ENCODE measurements at regions not wholly inside any gene's neighbourhood (a gene's known extent, or its start where the extent isn't known, plus 50 kb on each side); places are given as distances from the start of the nearest gene placed in this dataset.
"Not testable (repeated sequence)": the region's sequence is repeated elsewhere in the genome, so short reads cannot be mapped to it uniquely, and the experiment has no call there.

DNA sequence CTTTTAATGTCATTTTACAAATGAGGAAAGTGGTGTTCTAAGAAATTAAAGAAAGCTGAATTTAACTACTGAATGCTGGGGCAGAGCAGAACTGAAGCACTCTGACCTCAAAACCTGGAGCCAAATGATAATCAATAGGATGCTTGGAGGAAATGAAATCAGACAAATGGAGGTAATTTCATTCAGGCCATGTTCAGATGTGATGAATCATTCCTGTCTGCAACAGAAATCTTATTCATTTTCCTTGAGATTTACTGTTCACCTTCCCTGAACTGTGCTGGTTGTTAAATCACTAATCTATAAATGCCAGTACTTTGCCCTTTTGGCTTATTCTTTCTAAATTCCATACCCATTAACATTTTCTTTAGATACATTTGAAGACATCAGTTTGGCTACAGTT lies 85.6 kb upstream of the SNX7 start:
- no peaks in the 10 kb centered on the region for H3K27me3 Mint-ChIP-seq
- no peaks in the 10 kb centered on the region for H3K36me3 Mint-ChIP-seq
- H3K9me3 Mint-ChIP-seq = peaks cover 2 to 9% (median 3%) of the 10 kb centered on the region in 3 donors
- H3K27ac Mint-ChIP-seq = no peak overlapping the region
- no peak overlapping the region for H3K4me3 Mint-ChIP-seq
- no peaks in the 10 kb centered on the region for H3K4me1 Mint-ChIP-seq

DNA sequence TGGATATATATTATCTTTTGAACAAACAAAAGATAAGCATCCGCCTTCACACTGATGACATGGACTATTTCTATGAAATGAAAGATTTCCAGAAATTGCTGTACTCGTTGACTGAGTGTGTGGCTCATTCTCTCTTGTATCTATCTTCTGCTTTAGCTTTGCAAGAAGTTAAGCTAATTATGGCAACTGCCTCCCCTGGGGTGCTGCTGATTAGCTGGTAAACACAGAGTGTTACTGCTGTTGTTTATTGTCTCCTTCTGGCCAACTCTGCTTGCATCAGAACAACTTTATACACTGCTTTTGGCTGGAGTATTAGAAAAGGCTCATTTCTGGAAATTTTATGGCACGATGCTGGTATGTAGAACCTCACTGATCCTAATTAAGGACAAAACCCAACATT lies 95.6 kb upstream of the SNX7 start:
- Mint-ChIP-seq H3K36me3 (peaks cover 3% of the 10 kb centered on the region), H3K27ac (no peak overlapping the region), H3K9me3 (peaks cover 1 to 15% (median 10%) of the 10 kb centered on the region in 3 donors), H3K4me3 (no peak overlapping the region), H3K27me3 (no peaks in the 10 kb centered on the region), H3K4me1 (no peaks in the 10 kb centered on the region)

DNA sequence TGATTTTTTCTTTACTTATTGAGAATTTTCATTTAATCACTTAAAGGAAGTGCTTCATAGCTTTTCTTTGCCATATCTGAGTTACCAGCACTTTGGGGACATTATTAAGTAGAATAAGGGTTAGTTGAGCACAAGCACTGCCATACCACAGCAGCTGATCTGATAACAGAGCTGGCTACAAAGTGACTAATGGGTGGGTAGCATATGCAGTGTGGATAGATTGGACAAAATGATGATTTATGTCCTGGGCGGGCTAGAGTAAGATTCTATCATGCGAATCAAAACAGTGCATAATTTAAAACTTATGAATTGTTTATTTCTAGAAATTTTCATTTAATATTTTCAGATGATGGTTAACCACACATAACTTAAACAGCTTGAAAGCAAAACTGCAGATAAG lies 102.2 kb upstream of the SNX7 start:
- Mint-ChIP-seq H3K36me3 (peaks cover 4% of the 10 kb centered on the region), H3K4me3 (no peak overlapping the region), H3K27ac (no peak overlapping the region), H3K9me3 (peaks cover 2 to 15% (median 12%) of the 10 kb centered on the region in 3 donors), H3K27me3 (no peaks in the 10 kb centered on the region), H3K4me1 (peaks cover 0 to 3% (median 0%) of the 10 kb centered on the region in 3 donors)

DNA sequence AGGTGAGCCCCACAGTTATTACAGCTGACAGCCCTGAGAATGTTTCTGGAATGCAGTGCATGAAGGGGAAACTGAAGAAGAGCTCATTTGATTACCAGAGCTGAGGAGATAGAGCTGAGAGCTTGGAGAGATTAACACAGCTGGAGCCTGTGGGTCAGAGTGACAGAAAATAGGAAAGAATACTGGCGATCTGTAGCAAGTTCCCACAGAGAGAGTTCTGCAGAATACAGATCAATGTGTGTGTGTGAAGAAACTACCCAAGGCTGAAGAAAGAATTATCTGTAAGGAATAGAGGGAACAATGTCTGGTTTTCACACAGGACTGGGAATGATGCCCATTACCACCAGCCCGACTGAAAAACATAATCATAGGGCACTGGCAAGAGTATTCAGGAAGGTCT lies 103.6 kb upstream of the SNX7 start:
- Mint-ChIP-seq H3K27ac (peak overlapping the region in 1 of 3 donors; percentile 47), H3K27me3 (no peaks in the 10 kb centered on the region)

DNA sequence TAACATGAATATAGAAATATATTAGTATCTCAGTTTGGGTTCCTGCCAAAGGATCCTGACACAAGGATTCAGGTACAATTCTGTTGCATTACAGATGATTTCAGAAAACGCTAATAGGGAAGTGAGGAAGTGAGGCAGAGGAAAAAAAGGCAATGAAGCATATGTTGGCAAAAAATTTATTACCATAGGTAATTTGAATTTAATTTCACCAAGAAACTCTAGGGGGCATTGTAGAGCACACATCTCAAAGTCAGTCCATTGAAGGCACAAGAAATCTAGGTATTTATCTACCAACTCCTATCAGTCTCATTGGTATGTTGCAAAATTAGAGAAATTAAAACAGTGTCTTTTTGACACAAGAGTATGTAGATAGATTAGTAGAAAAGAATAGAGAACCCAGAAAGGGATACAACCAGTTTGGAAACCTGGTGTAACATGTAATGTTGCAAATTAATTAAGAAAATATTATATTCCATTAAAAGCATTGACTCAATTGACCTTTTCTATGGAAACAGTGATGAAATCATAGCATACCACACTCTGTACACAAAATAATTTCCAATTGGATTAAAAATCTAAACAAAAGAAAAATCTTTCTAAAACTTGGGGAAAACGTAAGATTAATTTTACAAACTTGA lies 104.9 kb upstream of the SNX7 start:
- H3K4me3 Mint-ChIP-seq = no peak overlapping the region
- H3K36me3 Mint-ChIP-seq = peaks cover 1% of the 10 kb centered on the region
- H3K9me3 Mint-ChIP-seq = peaks cover 2 to 4% (median 3%) of the 10 kb centered on the region in 3 donors
- no peak overlapping the region for H3K27ac Mint-ChIP-seq
- H3K27me3 Mint-ChIP-seq = no peaks in the 10 kb centered on the region
- H3K4me1 Mint-ChIP-seq = peaks cover 0 to 3% (median 0%) of the 10 kb centered on the region in 3 donors

More for the DNA sequence above, 103.6 kb upstream of the SNX7 start:
- Mint-ChIP-seq H3K9me3 (peaks cover 2 to 9% (median 8%) of the 10 kb centered on the region in 3 donors), H3K4me1 (peaks cover 0 to 3% (median 0%) of the 10 kb centered on the region in 3 donors), H3K4me3 (no peak overlapping the region), H3K36me3 (peaks cover 1% of the 10 kb centered on the region)

DNA sequence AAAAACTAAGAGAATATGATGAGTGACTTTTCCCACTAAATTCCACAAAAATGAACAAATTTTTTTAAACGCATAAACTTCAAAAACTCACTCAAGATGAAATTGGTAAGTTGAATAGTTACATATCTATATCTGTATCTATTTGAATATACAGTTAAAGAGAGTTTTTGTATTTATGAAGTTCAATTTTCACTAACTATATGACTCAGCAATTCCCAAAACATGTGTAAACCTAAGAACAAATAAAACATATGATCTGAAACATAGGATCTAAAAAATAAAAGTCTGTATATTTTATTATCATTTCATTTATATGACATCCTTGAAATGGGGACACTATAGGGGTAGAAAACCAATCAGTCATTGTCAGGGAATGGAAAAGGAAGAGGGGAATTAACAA lies 105.7 kb upstream of the SNX7 start:
- H3K4me1 Mint-ChIP-seq = peaks cover 0 to 3% (median 0%) of the 10 kb centered on the region in 3 donors
- peaks cover 1% of the 10 kb centered on the region for H3K36me3 Mint-ChIP-seq
- H3K9me3 Mint-ChIP-seq = peaks cover 2 to 7% (median 4%) of the 10 kb centered on the region in 3 donors
- no peak overlapping the region for H3K4me3 Mint-ChIP-seq
- no peaks in the 10 kb centered on the region for H3K27me3 Mint-ChIP-seq
- H3K27ac Mint-ChIP-seq = no peak overlapping the region

DNA sequence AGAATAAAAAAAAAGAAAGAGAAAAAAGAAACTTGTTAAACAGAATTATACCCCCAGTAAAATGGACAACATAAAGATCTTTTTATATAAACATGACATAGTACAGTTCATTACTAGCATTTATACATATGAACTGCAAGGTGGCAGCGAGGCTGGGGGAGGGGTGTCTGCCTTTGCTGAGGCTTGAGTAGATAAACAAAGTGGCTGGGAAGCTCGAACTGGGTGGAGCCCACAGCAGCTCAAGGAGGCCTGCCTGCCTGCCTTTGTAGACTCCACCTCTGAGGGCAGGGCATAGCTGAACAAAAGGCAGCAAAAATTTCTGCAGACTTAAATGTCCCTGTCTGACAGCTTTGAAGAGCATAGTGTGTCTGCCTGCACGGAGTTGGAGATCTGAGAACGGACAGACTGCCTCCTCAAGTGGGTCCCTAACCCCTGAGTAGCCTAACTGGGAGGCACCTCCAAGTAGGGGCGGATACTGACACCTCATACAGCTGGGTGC lies 108.9 kb upstream of the SNX7 start:
- not testable (repeated sequence) for H3K27me3 Mint-ChIP-seq, H3K36me3 Mint-ChIP-seq, H3K4me1 Mint-ChIP-seq, H3K27ac Mint-ChIP-seq, H3K4me3 Mint-ChIP-seq
- peaks cover 0 to 17% (median 2%) of the 10 kb centered on the region in 3 donors for H3K9me3 Mint-ChIP-seq

DNA sequence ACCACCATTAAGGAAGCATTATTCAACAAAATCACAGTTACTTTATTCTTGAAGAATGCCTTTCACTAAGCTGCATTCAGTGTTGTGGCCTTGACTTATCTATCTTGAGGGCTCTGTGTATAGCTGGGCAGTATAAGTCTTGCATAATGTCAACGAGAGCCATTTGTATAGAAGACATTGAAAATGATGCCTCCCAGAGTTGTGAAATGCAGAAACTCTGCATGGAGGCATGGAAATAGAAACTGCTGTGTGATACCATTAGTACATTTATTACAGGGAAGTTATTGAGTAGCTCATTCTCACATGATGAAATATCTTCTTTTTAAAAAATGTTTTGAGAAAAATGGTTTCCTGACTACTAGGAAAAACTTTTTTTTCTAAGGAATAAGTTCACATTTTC lies 111.4 kb upstream of the SNX7 start:
- H3K27me3 Mint-ChIP-seq = no peaks in the 10 kb centered on the region
- H3K4me1 Mint-ChIP-seq = no peaks in the 10 kb centered on the region
- peaks cover 0 to 17% (median 2%) of the 10 kb centered on the region in 3 donors for H3K9me3 Mint-ChIP-seq
- H3K4me3 Mint-ChIP-seq = no peak overlapping the region
- H3K36me3 Mint-ChIP-seq = no peaks in the 10 kb centered on the region
- no peak overlapping the region for H3K27ac Mint-ChIP-seq

DNA sequence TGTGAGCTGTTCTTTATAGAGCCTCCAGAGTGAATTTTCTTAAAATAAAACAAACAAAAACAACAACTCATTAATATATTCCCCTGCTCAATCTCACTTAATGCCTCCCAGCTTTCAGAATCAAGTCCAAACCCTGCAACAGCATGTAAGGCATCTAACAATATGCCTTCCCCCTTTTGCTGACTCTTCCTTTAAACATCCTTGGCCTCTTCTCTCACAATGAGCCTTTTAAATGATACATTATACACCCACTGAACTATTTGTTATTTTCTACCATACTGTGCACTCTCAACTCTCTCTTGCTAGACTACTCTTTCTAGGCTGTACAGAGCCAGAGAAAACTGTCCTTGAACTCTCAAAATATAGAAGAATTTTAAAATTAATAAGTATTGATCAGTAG lies 115.2 kb upstream of the SNX7 start:
- peaks cover 1% of the 10 kb centered on the region for H3K36me3 Mint-ChIP-seq
- no peak overlapping the region for H3K27ac Mint-ChIP-seq
- no peaks in the 10 kb centered on the region for H3K4me1 Mint-ChIP-seq
- H3K4me3 Mint-ChIP-seq = no peak overlapping the region
- H3K27me3 Mint-ChIP-seq = no peaks in the 10 kb centered on the region
- peaks cover 0 to 14% (median 0%) of the 10 kb centered on the region in 3 donors for H3K9me3 Mint-ChIP-seq

DNA sequence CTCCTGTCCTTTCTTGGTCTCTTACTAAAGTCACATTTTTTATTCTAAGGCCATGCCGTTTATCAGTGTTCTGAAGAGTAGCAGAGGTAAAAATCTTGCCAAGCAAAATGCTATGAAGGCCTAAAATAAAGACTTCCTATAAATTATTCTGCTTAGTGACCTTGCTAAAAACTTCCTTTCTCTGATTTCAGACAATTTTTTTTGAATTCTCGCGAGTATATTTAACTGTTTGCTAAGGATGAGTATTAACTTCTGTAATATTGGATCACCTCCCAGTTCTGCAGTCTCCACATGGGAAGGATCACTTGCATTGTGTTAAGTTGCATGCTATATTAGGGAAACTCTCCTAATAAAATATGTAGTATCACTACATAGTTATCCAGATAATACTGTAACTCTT lies 123.4 kb upstream of the SNX7 start:
- no peaks in the 10 kb centered on the region for H3K27me3 Mint-ChIP-seq
- H3K4me1 Mint-ChIP-seq = no peaks in the 10 kb centered on the region
- H3K9me3 Mint-ChIP-seq = peaks cover 0 to 4% (median 3%) of the 10 kb centered on the region in 3 donors
- no peak overlapping the region for H3K27ac Mint-ChIP-seq
- H3K36me3 Mint-ChIP-seq = no peaks in the 10 kb centered on the region
- H3K4me3 Mint-ChIP-seq = no peak overlapping the region

DNA sequence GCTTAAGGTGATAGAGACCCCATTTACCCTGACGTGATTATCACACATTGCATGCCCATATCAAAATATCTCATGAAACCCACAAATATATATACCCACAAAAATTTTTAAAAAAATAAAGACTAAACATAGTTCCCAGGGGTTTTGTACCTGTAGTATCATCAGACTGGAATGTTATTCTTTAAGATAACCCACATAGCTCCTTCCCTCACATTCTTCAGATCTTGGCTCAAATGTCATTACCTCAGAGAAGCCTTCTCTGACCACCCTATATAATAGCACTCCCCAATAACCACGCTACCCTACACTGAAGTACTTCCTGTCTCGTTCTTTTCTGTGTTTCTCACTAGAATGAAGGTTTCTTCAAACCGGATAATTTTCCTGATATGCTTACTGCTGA lies 138.3 kb upstream of the SNX7 start:
- H3K27ac Mint-ChIP-seq = no peak overlapping the region
- no peaks in the 10 kb centered on the region for H3K36me3 Mint-ChIP-seq
- peaks cover 0 to 23% (median 2%) of the 10 kb centered on the region in 3 donors for H3K9me3 Mint-ChIP-seq
- H3K4me3 Mint-ChIP-seq = no peak overlapping the region
- no peaks in the 10 kb centered on the region for H3K4me1 Mint-ChIP-seq
- no peaks in the 10 kb centered on the region for H3K27me3 Mint-ChIP-seq

DNA sequence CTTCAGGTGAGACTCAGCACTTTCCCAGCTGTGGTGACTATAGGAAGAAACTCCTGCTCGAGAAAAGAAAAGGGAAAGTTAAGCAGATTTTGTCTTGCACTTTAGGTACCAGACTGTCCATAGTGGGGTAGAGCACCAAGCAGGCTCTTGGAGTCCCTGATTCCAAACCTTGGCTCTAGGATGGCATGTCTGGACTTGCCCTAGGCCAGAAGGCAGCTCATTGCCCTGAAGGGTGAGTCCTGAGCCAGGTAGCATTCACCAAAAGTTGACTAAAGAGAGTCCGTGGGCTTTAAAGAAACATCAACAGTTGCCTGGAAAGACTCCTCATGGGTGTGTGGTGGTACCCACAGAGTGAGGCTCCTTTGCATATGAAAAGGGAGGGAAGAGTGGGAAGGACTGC lies 145.2 kb upstream of the SNX7 start:
- Mint-ChIP-seq H3K36me3 (no peaks in the 10 kb centered on the region), H3K27ac (no peak overlapping the region), H3K4me1 (no peaks in the 10 kb centered on the region), H3K4me3 (no peak overlapping the region), H3K27me3 (no peaks in the 10 kb centered on the region), H3K9me3 (peaks cover 0 to 6% (median 6%) of the 10 kb centered on the region in 3 donors)

DNA sequence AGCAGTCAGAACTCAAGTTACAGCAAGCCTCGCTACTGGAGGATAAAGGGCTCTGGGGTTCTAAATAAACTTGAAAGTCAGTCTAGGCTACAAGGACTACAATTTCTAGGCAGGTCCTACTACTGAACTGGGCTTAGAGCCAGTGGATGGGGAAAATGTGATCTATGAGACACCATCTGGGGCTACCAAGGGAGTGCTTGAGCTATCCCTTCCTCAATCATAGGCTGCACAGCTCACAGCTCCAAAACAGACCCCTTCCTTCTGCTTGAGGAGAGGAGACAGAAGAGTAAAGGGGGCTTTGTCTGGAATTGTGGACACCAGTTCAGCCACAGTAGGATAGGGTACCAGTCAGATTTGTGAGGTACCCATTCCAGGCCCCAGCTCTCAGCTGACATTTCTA lies 145.8 kb upstream of the SNX7 start:
- Mint-ChIP-seq H3K4me1 (no peaks in the 10 kb centered on the region), H3K4me3 (no peak overlapping the region), H3K27me3 (no peaks in the 10 kb centered on the region), H3K36me3 (no peaks in the 10 kb centered on the region), H3K27ac (no peak overlapping the region), H3K9me3 (peaks cover 0 to 6% (median 6%) of the 10 kb centered on the region in 3 donors)

DNA sequence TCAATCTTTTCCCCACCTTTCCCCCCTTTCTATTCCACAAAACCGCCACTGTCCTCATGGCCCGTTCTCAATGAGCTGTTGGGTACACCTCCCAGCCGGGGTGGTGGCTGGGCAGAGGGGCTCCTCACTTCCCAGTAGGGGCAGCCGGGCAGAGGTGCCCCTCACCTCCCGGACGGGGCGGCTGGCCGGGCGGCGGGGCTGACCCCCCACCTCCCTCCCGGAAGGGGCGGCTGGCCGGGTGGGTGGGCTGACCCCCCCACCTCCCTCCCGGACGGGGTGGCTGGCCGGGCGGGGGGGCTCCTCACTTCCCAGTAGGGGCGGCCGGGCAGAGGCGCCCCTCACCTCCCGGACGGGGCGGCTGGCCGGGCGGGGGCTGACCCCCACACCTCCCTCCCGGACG lies 149.3 kb upstream of the SNX7 start:
- not testable (repeated sequence) for H3K27ac Mint-ChIP-seq, H3K27me3 Mint-ChIP-seq, H3K4me3 Mint-ChIP-seq, H3K36me3 Mint-ChIP-seq, H3K4me1 Mint-ChIP-seq
- H3K9me3 Mint-ChIP-seq = peaks cover 2 to 15% (median 13%) of the 10 kb centered on the region in 3 donors

DNA sequence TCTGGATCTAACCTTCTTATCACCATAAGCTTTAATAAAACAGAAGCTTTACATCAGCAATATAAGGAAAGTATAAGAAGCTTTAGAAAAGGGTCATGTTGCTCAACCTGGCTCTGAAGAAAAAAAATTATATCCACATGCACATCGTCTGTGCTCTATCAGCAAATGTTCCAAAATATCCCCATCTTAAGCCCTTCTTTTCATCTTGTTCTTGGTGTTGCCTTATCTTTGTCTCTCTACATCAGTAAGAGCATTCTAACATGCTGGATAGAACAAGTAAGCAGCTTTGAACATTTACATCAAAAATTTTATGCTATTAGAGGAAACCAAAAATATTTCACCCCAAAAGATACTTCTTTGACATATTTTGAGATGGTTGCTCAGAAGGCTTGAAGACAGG lies 157.8 kb upstream of the SNX7 start:
- no peak overlapping the region for H3K27ac Mint-ChIP-seq
- no peaks in the 10 kb centered on the region for H3K27me3 Mint-ChIP-seq
- peaks cover 0 to 11% (median 5%) of the 10 kb centered on the region in 3 donors for H3K9me3 Mint-ChIP-seq
- peaks cover 4% of the 10 kb centered on the region for H3K36me3 Mint-ChIP-seq
- H3K4me3 Mint-ChIP-seq = no peak overlapping the region
- H3K4me1 Mint-ChIP-seq = peaks cover 0 to 2% (median 0%) of the 10 kb centered on the region in 3 donors

DNA sequence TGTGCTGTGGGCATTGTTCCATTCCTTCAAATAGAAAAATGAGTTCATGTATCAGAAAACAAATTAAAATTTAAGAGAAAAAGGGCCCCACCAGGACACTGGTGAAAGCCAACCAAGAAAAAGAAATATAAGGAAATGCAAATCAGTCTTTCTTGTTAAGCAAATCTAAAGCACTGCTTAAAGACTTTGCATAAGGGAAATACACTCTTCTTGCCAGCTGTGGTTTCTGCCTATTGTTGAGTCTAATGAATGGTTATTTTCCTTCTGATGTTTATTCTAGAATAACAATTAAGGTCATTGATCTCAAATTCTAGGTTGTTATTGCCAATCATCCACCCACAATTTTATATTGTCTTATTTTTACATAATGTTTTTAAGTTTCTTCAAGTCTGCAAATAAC lies 158.6 kb upstream of the SNX7 start:
- Mint-ChIP-seq H3K4me1 (peaks cover 0 to 2% (median 0%) of the 10 kb centered on the region in 3 donors), H3K4me3 (no peak overlapping the region), H3K9me3 (peaks cover 0 to 8% (median 4%) of the 10 kb centered on the region in 3 donors), H3K27ac (no peak overlapping the region), H3K36me3 (peaks cover 4% of the 10 kb centered on the region), H3K27me3 (no peaks in the 10 kb centered on the region)

Measured in IgD-negative memory B cell (primary cell).